H9 (cell line): ENCODE measurements at regions not wholly inside any gene's neighbourhood (a gene's known extent, or its start where the extent isn't known, plus 50 kb on each side); places are given as distances from the start of the nearest gene placed in this dataset.

Experiments
- DNase-seq: peaks from one replicate; pipeline ENCODE4 v3.0.0-alpha.2; 2017
- H2AFZ ChIP-seq: one replicate; pipeline ENCODE4 v1.6.1; 2013; ENCODE audit warnings: mild to moderate bottlenecking, low read length, control low read depth, moderate library complexity
- H2AK5ac ChIP-seq: 2 replicates; pipeline ENCODE4 v1.6.1; 2013; ENCODE audit warnings: low read length, control low read depth, mixed read lengths; ENCODE audit not compliant: insufficient read length
- H2BK120ac ChIP-seq: one replicate; pipeline ENCODE4 v1.6.1; 2013; ENCODE audit warnings: low read depth, mild to moderate bottlenecking, low read length, control low read depth, inconsistent platforms; ENCODE audit not compliant: poor library complexity, severe bottlenecking
- H2BK12ac ChIP-seq: 2 replicates; pipeline ENCODE4 v1.6.1; 2013; ENCODE audit warnings: low read length, control low read depth, mixed read lengths, low read depth; ENCODE audit not compliant: insufficient read length
- H2BK15ac ChIP-seq: 2 replicates; pipeline ENCODE4 v1.6.1; 2013; ENCODE audit warnings: low read depth, low read length, control low read depth
- H2BK20ac ChIP-seq: one replicate; pipeline ENCODE4 v1.6.1; 2013; ENCODE audit warnings: low read depth, mild to moderate bottlenecking, low read length, control low read depth, inconsistent platforms; ENCODE audit not compliant: poor library complexity, severe bottlenecking
- H2BK5ac ChIP-seq: 2 replicates; pipeline ENCODE4 v1.6.1; 2013; ENCODE audit warnings: low read length, control low read depth, mixed read lengths; ENCODE audit not compliant: insufficient read length
- H3K14ac ChIP-seq: 2 replicates; pipeline ENCODE4 v1.6.1; 2013; ENCODE audit warnings: low read length, control low read depth; ENCODE audit not compliant: insufficient read depth
- H3K18ac ChIP-seq: 2 replicates; pipeline ENCODE4 v1.6.1; 2013; ENCODE audit warnings: low read depth, mild to moderate bottlenecking, mixed read lengths, low read length, control low read depth; ENCODE audit not compliant: insufficient read length
- H3K23ac ChIP-seq: 2 replicates; pipeline ENCODE4 v1.6.1; 2013; ENCODE audit warnings: low read length, control low read depth, mixed read lengths, low read depth; ENCODE audit not compliant: insufficient read length
- H3K23me2 ChIP-seq: 2 replicates; pipeline ENCODE4 v1.6.1; 2013; ENCODE audit warnings: low read depth, mild to moderate bottlenecking, mixed read lengths, low read length, control low read depth; ENCODE audit not compliant: insufficient read length, poor library complexity, severe bottlenecking
- H3K27ac ChIP-seq: 2 replicates; pipeline ENCODE4 v1.5.1; 2013; ENCODE audit warnings: low read length, control low read depth, mixed read lengths, low read depth; ENCODE audit not compliant: insufficient read length
- H3K27me3 ChIP-seq: 2 replicates; pipeline ENCODE4 v1.6.1; 2013; ENCODE audit warnings: low read length, control low read depth, inconsistent platforms; ENCODE audit not compliant: insufficient read depth
- H3K4ac ChIP-seq: 2 replicates; pipeline ENCODE4 v1.6.1; 2013; ENCODE audit warnings: low read depth, mild to moderate bottlenecking, control low read depth, inconsistent platforms, low read length, moderate library complexity
- H3K4me1 ChIP-seq: 2 replicates; pipeline ENCODE4 v1.6.1; 2013; ENCODE audit warnings: low read length, control low read depth, inconsistent platforms; ENCODE audit not compliant: insufficient read depth
- H3K4me2 ChIP-seq: 2 replicates; pipeline ENCODE4 v1.6.1; 2013; ENCODE audit warnings: low read length, control low read depth, mixed read lengths; ENCODE audit not compliant: insufficient read length, insufficient read depth
- H3K56ac ChIP-seq: 2 replicates; pipeline ENCODE4 v1.6.1; 2013; ENCODE audit warnings: low read depth, mild to moderate bottlenecking, mixed read lengths, low read length, control low read depth; ENCODE audit not compliant: insufficient read length
- H3K79me1 ChIP-seq: 2 replicates; pipeline ENCODE4 v1.6.1; 2013; ENCODE audit warnings: low read depth, mild to moderate bottlenecking, moderate library complexity, low read length, control low read depth, inconsistent platforms; ENCODE audit not compliant: insufficient read depth, poor library complexity, severe bottlenecking
- H3K79me2 ChIP-seq: 2 replicates; pipeline ENCODE4 v1.6.1; 2013; ENCODE audit warnings: low read length, control low read depth, inconsistent platforms; ENCODE audit not compliant: insufficient read depth
- H3K9ac ChIP-seq: 2 replicates; pipeline ENCODE4 v1.6.1; 2013; ENCODE audit warnings: low read length, control low read depth, mixed read lengths; ENCODE audit not compliant: insufficient read length; ENCODE audit errors: extremely low read depth
- H3K9me3 ChIP-seq: one replicate; pipeline ENCODE4 v1.6.1; 2013; ENCODE audit warnings: low read depth, low read length, inconsistent platforms; ENCODE audit not compliant: control insufficient read depth
- H3T11ph ChIP-seq: one replicate; pipeline ENCODE4 v1.6.1; 2013; ENCODE audit warnings: mild to moderate bottlenecking, low read length, control low read depth, inconsistent platforms
- H4K20me1 ChIP-seq: one replicate; pipeline ENCODE4 v1.6.1; 2013; ENCODE audit not compliant: control insufficient read depth, insufficient read length, insufficient read depth
- H4K5ac ChIP-seq: 2 replicates; pipeline ENCODE4 v1.6.1; 2013; ENCODE audit warnings: low read depth, mild to moderate bottlenecking, mixed read lengths, low read length, control low read depth; ENCODE audit not compliant: insufficient read length
- H4K8ac ChIP-seq: replicated peaks from 2 replicates; pipeline ENCODE4 v1.6.1; 2013; ENCODE audit warnings: low read length, control low read depth, mixed read lengths, low read depth; ENCODE audit not compliant: insufficient read length
- H4K91ac ChIP-seq: 2 replicates; pipeline ENCODE4 v1.6.1; 2013; ENCODE audit warnings: low read depth, mild to moderate bottlenecking, moderate library complexity, mixed read lengths, low read length, control low read depth; ENCODE audit not compliant: insufficient read length
- H3K27ac Mint-ChIP-seq, 3 experiments: 2 replicates in 2 of 3; 3 replicates in 1 of 3; pipeline ENCODE4 v1.8.0; 2020 to 2021; ENCODE audit warnings: mixed read lengths in 3 of 3, mild to moderate bottlenecking in 1 of 3, moderate library complexity in 1 of 3
- H3K27me3 Mint-ChIP-seq: 2 replicates; pipeline ENCODE4 v1.8.0; 2021; ENCODE audit warnings: low read depth, mild to moderate bottlenecking, moderate library complexity, mixed read lengths
- H3K36me3 Mint-ChIP-seq, 3 experiments: 2 replicates in 2 of 3; 3 replicates in 1 of 3; pipeline ENCODE4 v1.8.0; 2020 to 2021; ENCODE audit warnings: low read depth in 3 of 3, mixed read lengths in 3 of 3; ENCODE audit not compliant: insufficient read depth in 1 of 3
- H3K4me1 Mint-ChIP-seq, 2 experiments: 2 replicates each; pipeline ENCODE4 v1.8.0; 2020; ENCODE audit warnings: mixed read lengths in 2 of 2
- H3K4me3 Mint-ChIP-seq, 2 experiments: 2 replicates in 1 of 2; 3 replicates in 1 of 2; pipeline ENCODE4 v1.8.0; 2020 to 2021; ENCODE audit warnings: mild to moderate bottlenecking in 2 of 2, mixed read lengths in 2 of 2, moderate library complexity in 1 of 2
- H3K9me3 Mint-ChIP-seq, 2 experiments: 2 replicates in 1 of 2; 3 replicates in 1 of 2; pipeline ENCODE4 v1.8.0; 2020; ENCODE audit warnings: mild to moderate bottlenecking in 2 of 2, mixed read lengths in 2 of 2, moderate library complexity in 1 of 2
- WGBS: extraction: QIAGEN DNeasy Blood & Tissue Kit; methylation state at CpG from one replicate; pipeline ENCODE4 v1.1.7; 2013; ENCODE audit warnings: missing lambda C conversion rate, low lambda C conversion rate, mixed read lengths; ENCODE audit not compliant: insufficient read length; ENCODE audit errors: extremely low coverage; 5-methylcytosine and 5-hydroxymethylcytosine counted together
- TF ChIP-seq, protein P1 (sequence below): fragments of 200-600 bp; sonication (generic); conservative IDR thresholded peaks from 3 replicates; pipeline ENCODE4 v1.8.0; 2021; ENCODE audit warnings: antibody characterized with exemption, mild to moderate bottlenecking

DNA sequence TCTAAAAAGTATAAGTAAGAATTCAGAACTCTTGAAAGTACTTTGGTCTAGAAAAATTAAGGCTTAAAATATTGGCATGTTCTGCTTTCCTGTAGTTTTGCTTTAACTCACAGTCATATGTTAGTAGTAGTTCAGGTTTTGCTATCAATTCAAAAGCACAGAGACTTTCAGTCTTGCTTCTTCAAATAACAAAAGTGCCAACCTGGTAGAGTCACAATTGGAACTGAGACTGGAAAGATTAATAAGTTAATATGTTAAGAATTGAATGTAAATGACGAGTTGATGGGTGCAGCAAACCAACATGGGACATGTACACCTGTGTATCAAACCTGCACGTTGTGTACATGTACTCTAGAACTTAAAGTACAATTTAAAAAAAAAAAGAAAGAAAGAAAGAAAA is 822.3 kb downstream of the MTRR start:
- Histone ChIP-seq H4K91ac (no peak overlapping the region), H2BK5ac (no peak overlapping the region), H3K27ac (no peak overlapping the region), H2BK120ac (no peak overlapping the region), H3K79me1 (no peaks in the 10 kb centered on the region), H2BK15ac (no peak overlapping the region), H2BK12ac (no peak overlapping the region), H3K4me1 (no peaks in the 10 kb centered on the region; the same call in 1 of the 2 replicates), H4K5ac (no peak overlapping the region), H3K9me3 (no peaks in the 10 kb centered on the region), H3K18ac (no peak overlapping the region), H4K8ac (no peak overlapping the region), H2BK20ac (no peak overlapping the region), H3K9ac (no peak overlapping the region), H3K14ac (no peak overlapping the region), H3K23ac (no peak overlapping the region), H2AK5ac (no peak overlapping the region), H3K27me3 (no peaks in the 10 kb centered on the region), H3K56ac (no peak overlapping the region), H3T11ph (no peak overlapping the region), H2AFZ (no peak overlapping the region), H3K79me2 (no peaks in the 10 kb centered on the region), H3K23me2 (no peaks in the 10 kb centered on the region), H4K20me1 (no peaks in the 10 kb centered on the region), H3K4ac (no peak overlapping the region), H3K4me2 (no peak overlapping the region)
- Mint-ChIP-seq H3K4me3 (no peak overlapping the region), H3K9me3 (no peaks in the 10 kb centered on the region; a peak in 1 of 5 replicates), H3K4me1 (peaks cover 8 to 14% of the 10 kb centered on the region in 2 experiments), H3K36me3 (peaks cover 0 to 3% (median 0%) of the 10 kb centered on the region in 3 experiments; a peak in 1 of 7 replicates), H3K27ac (no peak overlapping the region), H3K27me3 (no peaks in the 10 kb centered on the region)
- WGBS, result no CpG with 5 or more reads among the region's 2 CpGs
- TF ChIP-seq, protein P1, sequence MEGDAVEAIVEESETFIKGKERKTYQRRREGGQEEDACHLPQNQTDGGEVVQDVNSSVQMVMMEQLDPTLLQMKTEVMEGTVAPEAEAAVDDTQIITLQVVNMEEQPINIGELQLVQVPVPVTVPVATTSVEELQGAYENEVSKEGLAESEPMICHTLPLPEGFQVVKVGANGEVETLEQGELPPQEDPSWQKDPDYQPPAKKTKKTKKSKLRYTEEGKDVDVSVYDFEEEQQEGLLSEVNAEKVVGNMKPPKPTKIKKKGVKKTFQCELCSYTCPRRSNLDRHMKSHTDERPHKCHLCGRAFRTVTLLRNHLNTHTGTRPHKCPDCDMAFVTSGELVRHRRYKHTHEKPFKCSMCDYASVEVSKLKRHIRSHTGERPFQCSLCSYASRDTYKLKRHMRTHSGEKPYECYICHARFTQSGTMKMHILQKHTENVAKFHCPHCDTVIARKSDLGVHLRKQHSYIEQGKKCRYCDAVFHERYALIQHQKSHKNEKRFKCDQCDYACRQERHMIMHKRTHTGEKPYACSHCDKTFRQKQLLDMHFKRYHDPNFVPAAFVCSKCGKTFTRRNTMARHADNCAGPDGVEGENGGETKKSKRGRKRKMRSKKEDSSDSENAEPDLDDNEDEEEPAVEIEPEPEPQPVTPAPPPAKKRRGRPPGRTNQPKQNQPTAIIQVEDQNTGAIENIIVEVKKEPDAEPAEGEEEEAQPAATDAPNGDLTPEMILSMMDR, result no peak
- no peak for DNase-seq
